Lower lobe of right lung (tissue), 2 donors: ENCODE measurements at regions not wholly inside any gene's neighbourhood (a gene's known extent, or its start where the extent isn't known, plus 50 kb on each side); places are given as distances from the start of the nearest gene placed in this dataset.

Source experiments
- ATAC-seq, 2 donors: fragments of 200-7000 bp; cut with Tn5 transposase; one replicate each; pipeline ENCODE4 v1.9.1; 2020 to 2022; ENCODE audit warnings: mild to moderate bottlenecking in 2 of 2, moderate library complexity in 2 of 2
- DNase-seq: peaks from one replicate; pipeline ENCODE4 v3.0.0-alpha.2; 2020
- H3K27ac ChIP-seq: fragments of 200-600 bp; one replicate; pipeline ENCODE4 v1.8.0; 2022
- H3K27me3 ChIP-seq: fragments of 200-600 bp; one replicate; pipeline ENCODE4 v1.8.0; 2022; ENCODE audit warnings: low read depth
- H3K36me3 ChIP-seq: fragments of 200-600 bp; one replicate; pipeline ENCODE4 v1.8.0; 2022; ENCODE audit warnings: mild to moderate bottlenecking
- H3K4me1 ChIP-seq: fragments of 200-600 bp; one replicate; pipeline ENCODE4 v1.8.0; 2022
- H3K4me3 ChIP-seq: fragments of 200-600 bp; one replicate; pipeline ENCODE4 v1.8.0; 2022; ENCODE audit warnings: mild to moderate bottlenecking
- H3K9me3 ChIP-seq: fragments of 200-600 bp; one replicate; pipeline ENCODE4 v1.8.0; 2022
- intact Hi-C: fragments of 100-400 bp; cut with DNase I; formaldehyde crosslinking; loops from one replicate; pipeline ENCODE4 v1.11.0; 2022
- TF ChIP-seq, protein P1 (sequence below): fragments of 200-600 bp; IDR thresholded peaks from one replicate; pipeline ENCODE4 v1.8.0; 2022; ENCODE audit warnings: antibody characterized with exemption, mild to moderate bottlenecking
- donor health status: DM: no; HTN: yes; CAD: no; lungs with severe emphysema.

DNA sequence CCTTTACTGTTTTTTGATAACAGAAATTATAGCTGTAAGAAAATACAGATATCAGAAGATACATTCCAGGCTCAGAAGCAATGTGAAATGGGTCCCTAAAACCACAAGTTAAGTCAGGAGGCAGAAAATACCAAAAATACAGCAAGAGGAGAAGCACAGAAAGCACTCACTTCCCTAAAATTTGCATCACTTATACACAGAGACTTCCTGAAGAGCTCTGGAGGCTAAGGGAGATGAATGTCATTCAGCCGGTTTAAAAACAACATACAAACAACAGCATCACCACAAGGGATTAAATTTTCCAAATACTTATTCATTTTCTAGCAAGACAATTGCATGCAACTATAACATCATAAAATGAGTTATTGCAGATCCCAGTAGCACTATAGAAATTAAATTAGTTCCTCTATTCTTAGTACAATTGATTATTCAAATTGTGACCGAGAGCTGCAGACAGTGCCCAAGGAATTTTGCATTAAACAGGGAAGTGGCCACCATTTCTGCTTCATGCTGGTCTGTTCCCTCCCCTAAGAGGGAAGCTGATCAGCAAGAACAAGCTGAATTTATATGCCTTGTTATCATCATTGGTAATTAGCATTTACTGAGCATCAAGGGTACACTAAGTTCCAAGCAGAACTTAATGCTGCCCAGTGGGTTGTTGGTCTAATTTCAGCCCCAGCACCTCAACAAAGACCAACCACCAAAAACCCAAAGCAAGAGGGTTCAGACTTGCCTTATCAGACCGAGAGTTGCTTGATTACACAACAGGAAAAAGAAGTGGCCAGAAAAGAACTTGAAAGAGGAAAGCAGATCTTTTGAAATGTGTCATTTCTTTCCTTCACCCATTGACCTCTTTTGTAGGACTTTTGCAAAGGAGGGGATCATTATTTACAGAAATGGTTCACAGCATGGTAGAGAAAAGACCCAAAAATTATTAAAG, 140.7 kb downstream of the KCTD12 start:
- intact Hi-C loops: no loop called here
- peak; percentile 57 to 61 for ATAC-seq
- TF ChIP-seq, protein P1, sequence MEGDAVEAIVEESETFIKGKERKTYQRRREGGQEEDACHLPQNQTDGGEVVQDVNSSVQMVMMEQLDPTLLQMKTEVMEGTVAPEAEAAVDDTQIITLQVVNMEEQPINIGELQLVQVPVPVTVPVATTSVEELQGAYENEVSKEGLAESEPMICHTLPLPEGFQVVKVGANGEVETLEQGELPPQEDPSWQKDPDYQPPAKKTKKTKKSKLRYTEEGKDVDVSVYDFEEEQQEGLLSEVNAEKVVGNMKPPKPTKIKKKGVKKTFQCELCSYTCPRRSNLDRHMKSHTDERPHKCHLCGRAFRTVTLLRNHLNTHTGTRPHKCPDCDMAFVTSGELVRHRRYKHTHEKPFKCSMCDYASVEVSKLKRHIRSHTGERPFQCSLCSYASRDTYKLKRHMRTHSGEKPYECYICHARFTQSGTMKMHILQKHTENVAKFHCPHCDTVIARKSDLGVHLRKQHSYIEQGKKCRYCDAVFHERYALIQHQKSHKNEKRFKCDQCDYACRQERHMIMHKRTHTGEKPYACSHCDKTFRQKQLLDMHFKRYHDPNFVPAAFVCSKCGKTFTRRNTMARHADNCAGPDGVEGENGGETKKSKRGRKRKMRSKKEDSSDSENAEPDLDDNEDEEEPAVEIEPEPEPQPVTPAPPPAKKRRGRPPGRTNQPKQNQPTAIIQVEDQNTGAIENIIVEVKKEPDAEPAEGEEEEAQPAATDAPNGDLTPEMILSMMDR: no peak
- H3K4me1 ChIP-seq: peaks cover 5% of the 10 kb centered on the region
- no peaks in the 10 kb centered on the region for H3K36me3 ChIP-seq
- no peaks in the 10 kb centered on the region for H3K27me3 ChIP-seq
- DNase-seq: no peak
- peak overlapping the region; percentile 25 for H3K27ac ChIP-seq
- H3K4me3 ChIP-seq: no peak overlapping the region
- peaks cover 7% of the 10 kb centered on the region for H3K9me3 ChIP-seq

GRCh38 chr13:76741624-76742023, 144.6 kb downstream of the KCTD12 start:
- no peak overlapping the region for H3K4me3 ChIP-seq
- no peak overlapping the region for H3K27ac ChIP-seq
- no peaks in the 10 kb centered on the region for H3K36me3 ChIP-seq
- ATAC-seq (no peak), DNase-seq (no peak)
- peaks cover 5% of the 10 kb centered on the region for H3K4me1 ChIP-seq
- H3K27me3 ChIP-seq: no peaks in the 10 kb centered on the region
- H3K9me3 ChIP-seq: peaks cover 7% of the 10 kb centered on the region
- intact Hi-C loops: no loop called here
- TF ChIP-seq, protein P1: no peak

DNA sequence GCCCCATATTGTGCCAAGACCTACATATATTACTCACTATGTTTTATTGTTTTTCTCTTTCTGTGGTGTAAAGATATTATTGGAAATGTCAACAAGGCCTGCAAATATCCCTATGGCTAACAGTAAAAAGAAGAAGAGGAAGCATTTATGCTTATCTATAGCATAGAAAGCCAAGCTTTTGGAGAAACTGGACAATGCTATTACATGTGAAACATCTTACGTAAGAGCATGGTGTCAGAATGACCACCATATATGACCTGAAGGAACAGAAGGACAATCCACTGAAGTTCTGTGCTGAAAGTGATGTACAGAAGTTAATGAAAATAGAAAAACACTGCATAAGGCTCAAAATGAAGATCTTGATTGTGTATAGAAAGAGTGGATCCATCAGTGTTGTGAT, 145.2 kb downstream of the KCTD12 start:
- TF ChIP-seq, protein P1: no peak
- intact Hi-C loops: no loop called here
- H3K9me3 ChIP-seq: peaks cover 7% of the 10 kb centered on the region
- no peaks in the 10 kb centered on the region for H3K36me3 ChIP-seq
- H3K4me1 ChIP-seq: peaks cover under 1% of the 10 kb centered on the region
- ATAC-seq (no peak), DNase-seq (no peak)
- H3K27me3 ChIP-seq: no peaks in the 10 kb centered on the region
- H3K27ac ChIP-seq: no peak overlapping the region
- no peak overlapping the region for H3K4me3 ChIP-seq

- DNase-seq: no peak
- no peaks in the 10 kb centered on the region for H3K27me3 ChIP-seq
- no peak overlapping the region for H3K27ac ChIP-seq
- intact Hi-C loops: no loop called here
- H3K4me3 ChIP-seq: no peak overlapping the region
- ATAC-seq: no peak
- H3K9me3 ChIP-seq: peaks cover 7% of the 10 kb centered on the region
- no peaks in the 10 kb centered on the region for H3K36me3 ChIP-seq
- TF ChIP-seq, protein P1: no peak
- no peaks in the 10 kb centered on the region for H3K4me1 ChIP-seq
Observed at GRCh38 chr13:76738616-76739015, 147.6 kb downstream of the KCTD12 start.

- no peak overlapping the region for H3K4me3 ChIP-seq
- H3K27ac ChIP-seq: no peak overlapping the region
- no peaks in the 10 kb centered on the region for H3K27me3 ChIP-seq
- H3K9me3 ChIP-seq: peaks cover 7% of the 10 kb centered on the region
- intact Hi-C loops: no loop called here
- DNase-seq (no peak), ATAC-seq (no peak)
- H3K4me1 ChIP-seq: no peaks in the 10 kb centered on the region
- TF ChIP-seq, protein P1: no peak
- no peaks in the 10 kb centered on the region for H3K36me3 ChIP-seq
Observed at GRCh38 chr13:76737526-76737925, 148.7 kb downstream of the KCTD12 start.
